ENCODE measurements at regions not wholly inside any gene's neighbourhood (a gene's known extent, or its start where the extent isn't known, plus 50 kb on each side); places are given as distances from the start of the nearest gene placed in this dataset.

GRCh38 chr18:51537487-51537886 is 340.0 kb upstream of the MEX3C start (continued):
- TF ChIP-seq, protein P1, sequence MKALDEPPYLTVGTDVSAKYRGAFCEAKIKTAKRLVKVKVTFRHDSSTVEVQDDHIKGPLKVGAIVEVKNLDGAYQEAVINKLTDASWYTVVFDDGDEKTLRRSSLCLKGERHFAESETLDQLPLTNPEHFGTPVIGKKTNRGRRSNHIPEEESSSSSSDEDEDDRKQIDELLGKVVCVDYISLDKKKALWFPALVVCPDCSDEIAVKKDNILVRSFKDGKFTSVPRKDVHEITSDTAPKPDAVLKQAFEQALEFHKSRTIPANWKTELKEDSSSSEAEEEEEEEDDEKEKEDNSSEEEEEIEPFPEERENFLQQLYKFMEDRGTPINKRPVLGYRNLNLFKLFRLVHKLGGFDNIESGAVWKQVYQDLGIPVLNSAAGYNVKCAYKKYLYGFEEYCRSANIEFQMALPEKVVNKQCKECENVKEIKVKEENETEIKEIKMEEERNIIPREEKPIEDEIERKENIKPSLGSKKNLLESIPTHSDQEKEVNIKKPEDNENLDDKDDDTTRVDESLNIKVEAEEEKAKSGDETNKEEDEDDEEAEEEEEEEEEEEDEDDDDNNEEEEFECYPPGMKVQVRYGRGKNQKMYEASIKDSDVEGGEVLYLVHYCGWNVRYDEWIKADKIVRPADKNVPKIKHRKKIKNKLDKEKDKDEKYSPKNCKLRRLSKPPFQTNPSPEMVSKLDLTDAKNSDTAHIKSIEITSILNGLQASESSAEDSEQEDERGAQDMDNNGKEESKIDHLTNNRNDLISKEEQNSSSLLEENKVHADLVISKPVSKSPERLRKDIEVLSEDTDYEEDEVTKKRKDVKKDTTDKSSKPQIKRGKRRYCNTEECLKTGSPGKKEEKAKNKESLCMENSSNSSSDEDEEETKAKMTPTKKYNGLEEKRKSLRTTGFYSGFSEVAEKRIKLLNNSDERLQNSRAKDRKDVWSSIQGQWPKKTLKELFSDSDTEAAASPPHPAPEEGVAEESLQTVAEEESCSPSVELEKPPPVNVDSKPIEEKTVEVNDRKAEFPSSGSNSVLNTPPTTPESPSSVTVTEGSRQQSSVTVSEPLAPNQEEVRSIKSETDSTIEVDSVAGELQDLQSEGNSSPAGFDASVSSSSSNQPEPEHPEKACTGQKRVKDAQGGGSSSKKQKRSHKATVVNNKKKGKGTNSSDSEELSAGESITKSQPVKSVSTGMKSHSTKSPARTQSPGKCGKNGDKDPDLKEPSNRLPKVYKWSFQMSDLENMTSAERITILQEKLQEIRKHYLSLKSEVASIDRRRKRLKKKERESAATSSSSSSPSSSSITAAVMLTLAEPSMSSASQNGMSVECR (CRISPR knock-in tag; IDR thresholded peaks at IDR 0.05): no peak

DNA sequence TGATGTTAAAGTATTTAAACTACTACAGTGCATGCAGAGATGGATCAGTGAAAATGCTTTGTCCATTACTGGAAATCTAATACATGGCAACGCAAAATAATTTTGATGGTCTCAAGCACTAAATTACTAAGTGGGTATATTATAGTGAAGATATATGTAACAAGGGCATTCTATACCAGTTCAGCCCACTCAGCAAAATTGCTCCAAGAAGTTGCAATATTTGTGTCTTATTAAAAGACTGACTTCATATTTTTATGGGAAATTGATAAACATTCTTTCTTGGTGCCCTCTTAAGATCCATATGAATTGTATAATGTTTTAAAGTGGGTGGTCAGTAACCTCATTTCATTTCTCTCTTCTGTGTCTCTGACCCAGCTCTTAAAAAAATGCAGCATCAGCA is 343.1 kb upstream of the MEX3C start:
- FAIRE-seq: no peak
- in situ Hi-C loops (cut with MboI) (no loop called here), intact Hi-C loops (cut with micrococcal nuclease) (no loop called here)
- no peaks in the 10 kb centered on the region for H3K36me3 ChIP-seq (ENCODE audit: control insufficient read depth, insufficient read depth, low read length)
- ATAC-seq: no peak
- no peaks in the 10 kb centered on the region for H3K4me1 ChIP-seq (replicated peaks in 1 of 2; ENCODE audit: control insufficient read depth in 2 of 2, insufficient read depth in 2 of 2, low read length in 2 of 2)
- H3K4me2 ChIP-seq (ENCODE audit: insufficient read depth, low read length): no peak overlapping the region
- ChIA-PET POLR2A (no interaction called here), CTCF (ENCODE audit: low intra/inter-chr PET ratio) (no interaction called here)
- TF ChIP-seq ZNF316 (IDR thresholded peaks at IDR 0.05) (peak; percentile 28; the same call in 1 of the 2 replicates), HMG20B (CRISPR knock-in tag; IDR thresholded peaks at IDR 0.05) (no peak), MAFG (tag; conservative IDR thresholded peaks at IDR 0.05) (peak; percentile 50)
- DNase-seq (ENCODE audit: extremely low read depth in 1 of 4, low spot score in 3 of 4): no peak
- no peaks in the 10 kb centered on the region for H3K9me1 ChIP-seq (ENCODE audit: control insufficient read depth, insufficient read depth, low read length)
- BruUV-seq (replicated peaks): no TSS peak
- no peak overlapping the region for H2AFZ ChIP-seq (ENCODE audit: low read depth, low read length)
- H4K20me1 ChIP-seq (replicated peaks; ENCODE audit: control insufficient read depth, insufficient read depth, low read length): no peaks in the 10 kb centered on the region
- H3K9ac ChIP-seq (ENCODE audit: insufficient read depth in 1 of 2, low read depth in 2 of 2, low read length in 2 of 2): no peak overlapping the region
- no peak overlapping the region for H3K27ac ChIP-seq (ENCODE audit: extremely low read depth, low read depth, low read length)
- no peaks in the 10 kb centered on the region for H3K79me2 ChIP-seq (ENCODE audit: control insufficient read depth, insufficient read depth, low read length)
- no peaks in the 10 kb centered on the region for H3K9me3 ChIP-seq (replicated peaks; ENCODE audit: control insufficient read depth, insufficient read depth, low read depth, low read length)
- no peak overlapping the region for H3K4me3 ChIP-seq
- 0% methylated on average over 1 of the region's 1 CpG for WGBS (ENCODE audit: insufficient coverage, low coverage, missing lambda C conversion rate)
- H3K27me3 ChIP-seq (ENCODE audit: control insufficient read depth in 2 of 2, insufficient read depth in 2 of 2, low read length in 2 of 2): no peaks in the 10 kb centered on the region

Measured in K562 (cell line).